HCT116 (cell line): ENCODE measurements at regions not wholly inside any gene's neighbourhood (a gene's known extent, or its start where the extent isn't known, plus 50 kb on each side); places are given as distances from the start of the nearest gene placed in this dataset.

Source experiments
- ATAC-seq: fragments of 200-7000 bp; cut with Tn5 transposase; 2 replicates; pipeline ENCODE4 v1.9.1; 2020; ENCODE audit warnings: mild to moderate bottlenecking, moderate library complexity
- BruUV-seq: library from RNA; stranded (reverse); fragments of 400-500 nt; replicated peaks from 2 replicates; lab custom pipeline; 2021; lab: Mats Ljungman, UMichigan
- CTCF ChIA-PET: fragments of 300-600 bp; sonication (Branson Sonifier 250); formaldehyde crosslinking; loops from one replicate; lab custom pipeline; 2021; ENCODE audit warnings: antibody characterized with exemption; lab: Charles Lee
- POLR2A ChIA-PET: fragments of 300-600, 350-600 bp; sonication (Branson Sonifier 250); formaldehyde crosslinking; loops from one replicate; lab custom pipeline; 2021; ENCODE audit warnings: antibody characterized with exemption; lab: Charles Lee
- RAD21 ChIA-PET, 2 experiments: fragments of 300-600 bp; sonication (Branson Sonifier 250); formaldehyde crosslinking; loops; one replicate each; lab custom pipeline; 2023; ENCODE audit warnings: low total read pairs in 2 of 2; ENCODE audit not compliant: uncharacterized antibody in 2 of 2, unreplicated experiment in 2 of 2, low non-redundant PET in 1 of 2; lab: Charles Lee
- DNase-seq: peaks from one replicate; pipeline ENCODE4 v3.0.0-alpha.2; 2010; ENCODE audit warnings: low read depth, low spot score
- H2AFZ ChIP-seq: fragments of 200-600 bp; shearing (Covaris generic), sonication (generic); 2 replicates; pipeline ENCODE4 v1.6.1; 2017; ENCODE audit warnings: low read depth, mixed run types, mixed read lengths, antibody characterized with exemption, low read length; ENCODE audit not compliant: poor library complexity, severe bottlenecking
- H3K27ac ChIP-seq: 2 replicates; pipeline ENCODE4 v1.5.1; 2012; ENCODE audit warnings: low read depth, low read length
- H3K27me3 ChIP-seq: fragments of 200-600 bp; sonication (generic); 2 replicates; pipeline ENCODE4 v1.6.1; 2016; ENCODE audit warnings: mixed run types, low read length, mixed read lengths; ENCODE audit not compliant: insufficient read depth
- H3K36me3 ChIP-seq, 2 experiments: fragments of 200-500 bp in 1 of 2; fragments of 200-600 bp in 1 of 2; sonication (Bioruptor generic) in 1 of 2; sonication (generic) in 1 of 2; 2 replicates each; pipeline versions ENCODE4 v1.5.1 to v1.6.1; 2014 to 2016; ENCODE audit warnings: low read length in 2 of 2, inconsistent platforms in 1 of 2, mixed read lengths in 1 of 2, mixed run types in 1 of 2; ENCODE audit not compliant: insufficient read depth in 2 of 2, control insufficient read depth in 1 of 2
- H3K4me1 ChIP-seq, 2 experiments: fragments of 200-600 bp in 1 of 2; sonication (generic) in 1 of 2; 2 replicates each; pipeline versions ENCODE4 v1.5.1 to v1.6.1; 2012 to 2017; ENCODE audit warnings: low read length in 2 of 2, inconsistent platforms in 1 of 2, mild to moderate bottlenecking in 1 of 2, mixed read lengths in 1 of 2, mixed run types in 1 of 2, moderate library complexity in 1 of 2; ENCODE audit not compliant: insufficient read depth in 2 of 2, control insufficient read depth in 1 of 2
- H3K4me2 ChIP-seq: fragments of 200-600 bp; sonication (generic); 2 replicates; pipeline ENCODE4 v1.6.1; 2017; ENCODE audit warnings: mixed run types, low read length, mixed read lengths
- H3K4me3 ChIP-seq, 2 experiments: fragments of 200-600 bp in 1 of 2; sonication (generic) in 1 of 2; replicated peaks in 1 of 2; 2 replicates each; pipeline ENCODE4 v1.5.1; 2011 to 2016; ENCODE audit warnings: low read length in 2 of 2, control low read depth in 1 of 2, low read depth in 1 of 2, mild to moderate bottlenecking in 1 of 2, mixed read lengths in 1 of 2, mixed run types in 1 of 2
- H3K79me2 ChIP-seq: fragments of 200-600 bp; sonication (generic); 2 replicates; pipeline ENCODE4 v1.6.1; 2017; ENCODE audit warnings: mild to moderate bottlenecking, mixed run types, low read length, moderate library complexity, mixed read lengths; ENCODE audit not compliant: insufficient read depth
- H3K9ac ChIP-seq: fragments of 200-600 bp; sonication (generic); 2 replicates; pipeline ENCODE4 v1.6.1; 2016; ENCODE audit warnings: low read length, mixed read lengths
- H3K9me2 ChIP-seq: fragments of 200-600 bp; sonication (generic), shearing (Covaris generic); 2 replicates; pipeline ENCODE4 v1.6.1; 2017; ENCODE audit warnings: mixed run types, mild to moderate bottlenecking, moderate library complexity; ENCODE audit not compliant: insufficient read depth
- H3K9me3 ChIP-seq, 2 experiments: fragments of 200-500 bp in 1 of 2; fragments of 200-600 bp in 1 of 2; sonication (Bioruptor generic) in 1 of 2; sonication (generic) in 1 of 2; 2 replicates each; pipeline ENCODE4 v1.6.1; 2014 to 2017; ENCODE audit warnings: low read length in 2 of 2, mixed read lengths in 2 of 2, inconsistent platforms in 1 of 2, low read depth in 1 of 2, mild to moderate bottlenecking in 1 of 2, mixed run types in 1 of 2, moderate library complexity in 1 of 2; ENCODE audit not compliant: control insufficient read depth in 1 of 2, insufficient read depth in 1 of 2
- H4K20me1 ChIP-seq: fragments of 200-600 bp; sonication (generic), shearing (Covaris generic); 2 replicates; pipeline ENCODE4 v1.6.1; 2017; ENCODE audit warnings: mixed run types, mild to moderate bottlenecking, moderate library complexity; ENCODE audit not compliant: insufficient read depth
- ATF3 ChIP-seq: IDR thresholded peaks from 2 replicates; pipeline ENCODE4 v1.6.1; 2012
- FOSL1 ChIP-seq: IDR thresholded peaks from 2 replicates; pipeline ENCODE4 v1.6.1; 2012; ENCODE audit warnings: low read depth
- JUND ChIP-seq: IDR thresholded peaks from 2 replicates; pipeline ENCODE4 v1.6.1; 2012
- POLR2AphosphoS5 ChIP-seq: IDR thresholded peaks from 2 replicates; pipeline ENCODE4 v1.6.1; 2011; ENCODE audit warnings: mild to moderate bottlenecking, low read depth, low read length, moderate library complexity
- REST ChIP-seq: IDR thresholded peaks from 2 replicates; pipeline ENCODE4 v1.6.1; 2012; ENCODE audit warnings: low read depth
- ZFX ChIP-seq: fragments of 450-650 bp; IDR thresholded peaks from 2 replicates; pipeline ENCODE4 v1.6.1; 2017
- ZNF274 ChIP-seq: fragments of 200-500 bp; sonication (Bioruptor generic); IDR thresholded peaks from 2 replicates; pipeline ENCODE4 v1.6.1; 2014; ENCODE audit warnings: mild to moderate bottlenecking, low read depth, low read length, inconsistent platforms
- intact Hi-C: fragments of 100-400 bp; cut with micrococcal nuclease; formaldehyde crosslinking; loops from 2 replicates; pipeline ENCODE4 v1.10.0; 2022

GRCh38 chr11:128372977-128373376 lies 214.4 kb downstream of the ETS1 start:
- Histone ChIP-seq H3K36me3 (no peaks in the 10 kb centered on the region), H3K27ac (no peak overlapping the region), H4K20me1 (no peaks in the 10 kb centered on the region; the same call in 1 of the 2 replicates), H3K9me2 (no peaks in the 10 kb centered on the region), H2AFZ (no peak overlapping the region), H3K9ac (no peak overlapping the region), H3K4me3 (no peak overlapping the region), H3K4me2 (no peak overlapping the region), H3K27me3 (peaks cover 3% of the 10 kb centered on the region; the same call in 1 of the 2 replicates), H3K4me1 (no peaks in the 10 kb centered on the region)
- intact Hi-C loops, result no loop called here
- no TSS peak for BruUV-seq
- no peak for ATAC-seq
- POLR2A ChIA-PET, result no interaction called here
- no peak for DNase-seq
- no peak for TF ChIP-seq FOSL1
- TF ChIP-seq REST, result no peak
- no peak for TF ChIP-seq ATF3
- TF ChIP-seq ZFX, result no peak
- TF ChIP-seq JUND, result no peak
- TF ChIP-seq, all 23 proteins: peak for 0
- CTCF ChIA-PET, result no interaction called here
- no peaks in the 10 kb centered on the region for H3K79me2 ChIP-seq
- RAD21 ChIA-PET, result no interaction called here
- no peaks in the 10 kb centered on the region for H3K9me3 ChIP-seq

- Histone ChIP-seq H3K4me3 (no peak overlapping the region), H4K20me1 (no peaks in the 10 kb centered on the region; the same call in 1 of the 2 replicates), H3K27ac (no peak overlapping the region), H3K9me3 (no peaks in the 10 kb centered on the region), H3K9ac (no peak overlapping the region), H3K36me3 (no peaks in the 10 kb centered on the region), H3K79me2 (no peaks in the 10 kb centered on the region), H2AFZ (no peak overlapping the region), H3K4me1 (no peaks in the 10 kb centered on the region), H3K4me2 (no peak overlapping the region), H3K9me2 (no peaks in the 10 kb centered on the region), H3K27me3 (peaks cover 21% of the 10 kb centered on the region; the same call in 1 of the 2 replicates)
- no TSS peak for BruUV-seq
- intact Hi-C loops, result no loop called here
- no peak for DNase-seq
- ChIA-PET POLR2A (no interaction called here), CTCF (no interaction called here), RAD21 (no interaction called here)
- ATAC-seq, result no peak
- no peak for TF ChIP-seq ZNF274
- no peak for TF ChIP-seq JUND
- TF ChIP-seq POLR2AphosphoS5, result no peak
- no peak for TF ChIP-seq REST
Observed at GRCh38 chr11:128367573-128367972, 219.8 kb downstream of the ETS1 start.
